CD4-positive, alpha-beta T cell treated with Interleukin-15 for 1 hour (primary cell): ENCODE measurements at regions not wholly inside any gene's neighbourhood (a gene's known extent, or its start where the extent isn't known, plus 50 kb on each side); places are given as distances from the start of the nearest gene placed in this dataset.

Source experiments
- DNase-seq: peaks from one replicate; pipeline ENCODE4 v3.0.0-alpha.2; 2020

GRCh38 chr2:239864247-239865058 is 160.7 kb downstream of the NDUFA10 start:
- DNase-seq, result no peak

- no peak for DNase-seq
Measured at GRCh38 chr2:239862613-239863012, 162.5 kb downstream of the NDUFA10 start.

- no peak for DNase-seq
Measured at GRCh38 chr2:239858179-239858578, 167.0 kb downstream of the NDUFA10 start.

GRCh38 chr2:239857591-239857990 is 167.6 kb downstream of the NDUFA10 start:
- DNase-seq, result no peak

GRCh38 chr2:239856620-239857285 is 168.4 kb downstream of the NDUFA10 start:
- DNase-seq, result no peak

GRCh38 chr2:239855863-239856587 is 169.1 kb downstream of the NDUFA10 start:
- DNase-seq, result no peak

- no peak for DNase-seq
Measured at GRCh38 chr2:239854596-239854995, 170.5 kb downstream of the NDUFA10 start.

GRCh38 chr2:239853706-239854327 is 171.3 kb downstream of the NDUFA10 start:
- DNase-seq, result no peak

GRCh38 chr2:239853121-239853520 is 172.0 kb downstream of the NDUFA10 start:
- no peak for DNase-seq

GRCh38 chr2:239852272-239852671 is 172.9 kb downstream of the NDUFA10 start:
- no peak for DNase-seq

GRCh38 chr2:239846789-239847676 is 178.1 kb downstream of the NDUFA10 start:
- no peak for DNase-seq

GRCh38 chr2:239845968-239846367 is 179.2 kb downstream of the NDUFA10 start:
- DNase-seq, result no peak

GRCh38 chr2:239839306-239839705 is 185.8 kb downstream of the NDUFA10 start:
- DNase-seq, result no peak

GRCh38 chr2:239836021-239836765 is 188.9 kb downstream of the NDUFA10 start:
- no peak for DNase-seq

GRCh38 chr2:239835056-239835455 is 190.1 kb downstream of the NDUFA10 start:
- no peak for DNase-seq

- DNase-seq, result no peak
Measured at GRCh38 chr2:239834143-239834542, 191.0 kb downstream of the NDUFA10 start.

GRCh38 chr2:239833269-239834109 is 191.7 kb downstream of the NDUFA10 start:
- DNase-seq, result no peak

GRCh38 chr2:239832490-239833268 is 192.5 kb downstream of the NDUFA10 start:
- no peak for DNase-seq

- no peak for DNase-seq
Measured at GRCh38 chr2:239831861-239832489, 193.2 kb downstream of the NDUFA10 start.
